GM23338 (cell line): ENCODE measurements at regions not wholly inside any gene's neighbourhood (a gene's known extent, or its start where the extent isn't known, plus 50 kb on each side); places are given as distances from the start of the nearest gene placed in this dataset.

Experiments used
- ATAC-seq: fragments of 200-7000 bp; cut with Tn5 transposase; 3 replicates; pipeline ENCODE4 v1.9.1; 2020
- DNase-seq: peaks from one replicate; pipeline ENCODE4 v3.0.0-alpha.2; 2015; ENCODE audit warnings: low spot score
- H2AFZ ChIP-seq: fragments of 200-600 bp; sonication (generic); 2 replicates; pipeline ENCODE4 v1.8.0; 2016; ENCODE audit warnings: antibody characterized with exemption, mild to moderate bottlenecking, moderate library complexity
- H3F3A ChIP-seq: fragments of 200-600 bp; sonication (generic); replicated peaks from 2 replicates; pipeline ENCODE4 v1.8.0; 2017; ENCODE audit warnings: antibody characterized with exemption, mixed run types, low read depth
- H3K27ac ChIP-seq: fragments of 200-600 bp; sonication (generic); 2 replicates; pipeline ENCODE4 v1.6.1; 2016; ENCODE audit warnings: low read depth
- H3K27me3 ChIP-seq: fragments of 200-600 bp; sonication (generic); 2 replicates; pipeline ENCODE4 v1.8.0; 2016; ENCODE audit warnings: mild to moderate bottlenecking, mixed run types, moderate library complexity; ENCODE audit not compliant: insufficient read depth
- H3K36me3 ChIP-seq: fragments of 200-600 bp; sonication (generic); 2 replicates; pipeline ENCODE4 v1.8.0; 2016; ENCODE audit warnings: mild to moderate bottlenecking; ENCODE audit not compliant: insufficient read depth
- H3K4me1 ChIP-seq: fragments of 200-600 bp; sonication (generic); 2 replicates; pipeline ENCODE4 v1.8.0; 2016; ENCODE audit warnings: mild to moderate bottlenecking, moderate library complexity; ENCODE audit not compliant: insufficient read depth
- H3K4me2 ChIP-seq: fragments of 200-600 bp; sonication (generic); 2 replicates; pipeline ENCODE4 v1.7.1; 2017; ENCODE audit warnings: mixed run types
- H3K4me3 ChIP-seq: fragments of 200-600 bp; sonication (generic); 2 replicates; pipeline ENCODE4 v1.6.1; 2016; ENCODE audit warnings: mixed run types
- H3K79me2 ChIP-seq: fragments of 200-600 bp; sonication (generic); replicated peaks from 2 replicates; pipeline ENCODE4 v1.8.0; 2017; ENCODE audit warnings: mild to moderate bottlenecking; ENCODE audit not compliant: insufficient read depth
- H3K9me2 ChIP-seq: fragments of 200-600 bp; sonication (generic); 2 replicates; pipeline ENCODE4 v1.8.0; 2017; ENCODE audit not compliant: insufficient read depth
- H4K20me1 ChIP-seq: fragments of 200-600 bp; sonication (generic); replicated peaks from 2 replicates; pipeline ENCODE4 v1.8.0; 2017; ENCODE audit warnings: mild to moderate bottlenecking; ENCODE audit not compliant: insufficient read depth
- H3K27ac Mint-ChIP-seq: 2 replicates; pipeline ENCODE4 v1.8.0; 2020; ENCODE audit warnings: inconsistent platforms, mild to moderate bottlenecking, moderate library complexity, mixed read lengths
- H3K27me3 Mint-ChIP-seq: 3 replicates; pipeline ENCODE4 v1.8.0; 2022; ENCODE audit warnings: low read depth, mild to moderate bottlenecking, moderate library complexity, mixed read lengths, inconsistent platforms; ENCODE audit not compliant: insufficient read depth, poor library complexity
- H3K36me3 Mint-ChIP-seq: 3 replicates; pipeline ENCODE4 v1.8.0; 2021; ENCODE audit warnings: low read depth, mild to moderate bottlenecking, inconsistent platforms, moderate library complexity, mixed read lengths
- H3K4me1 Mint-ChIP-seq: 3 replicates; pipeline ENCODE4 v1.8.0; 2020; ENCODE audit warnings: mild to moderate bottlenecking, inconsistent platforms, mixed read lengths
- H3K4me3 Mint-ChIP-seq: 3 replicates; pipeline ENCODE4 v1.8.0; 2021; ENCODE audit warnings: moderate library complexity, mild to moderate bottlenecking, inconsistent platforms, mixed read lengths
- H3K9me3 Mint-ChIP-seq: 3 replicates; pipeline ENCODE4 v1.8.0; 2020; ENCODE audit warnings: moderate library complexity, mild to moderate bottlenecking, inconsistent platforms, mixed read lengths
- CREB1 ChIP-seq: fragments of 250-450 bp; sonication (Bioruptor Pico); IDR thresholded peaks from 2 replicates; pipeline ENCODE4 v1.5.0; 2020; ENCODE audit warnings: low read depth, mild to moderate bottlenecking, moderate library complexity
- ETS1 ChIP-seq: IDR thresholded peaks from 2 replicates; pipeline ENCODE4 v1.6.1; 2016; ENCODE audit warnings: antibody characterized with exemption
- EZH2 ChIP-seq: fragments of 200-600 bp; sonication (generic); IDR thresholded peaks from one replicate; pipeline ENCODE4 v1.8.0; 2017; ENCODE audit warnings: antibody characterized with exemption, mild to moderate bottlenecking, low read depth; ENCODE audit not compliant: unreplicated experiment
- EZH2phosphoT487 ChIP-seq: fragments of 200-600 bp; sonication (generic); IDR thresholded peaks from one replicate; pipeline ENCODE4 v1.8.1; 2018; ENCODE audit warnings: antibody characterized with exemption; ENCODE audit not compliant: unreplicated experiment
- JUNB ChIP-seq: IDR thresholded peaks from one replicate; pipeline ENCODE4 v1.6.1; 2016; ENCODE audit warnings: antibody characterized with exemption; ENCODE audit not compliant: unreplicated experiment
- NANOG ChIP-seq: IDR thresholded peaks from 2 replicates; pipeline ENCODE4 v1.6.1; 2016; ENCODE audit warnings: antibody characterized with exemption, borderline replicate concordance
- POLR2AphosphoS5 ChIP-seq: IDR thresholded peaks from 2 replicates; pipeline ENCODE4 v1.6.1; 2016; ENCODE audit warnings: antibody characterized with exemption, low read depth
- REST ChIP-seq: IDR thresholded peaks from one replicate; pipeline ENCODE4 v1.6.1; 2018; ENCODE audit warnings: antibody characterized with exemption; ENCODE audit not compliant: unreplicated experiment
- STAT1 ChIP-seq: IDR thresholded peaks from one replicate; pipeline ENCODE4 v1.6.1; 2016; ENCODE audit warnings: antibody characterized with exemption; ENCODE audit not compliant: unreplicated experiment
- ZNF114 ChIP-seq: fragments of 250-450 bp; sonication (Bioruptor Pico); IDR thresholded peaks from 2 replicates; pipeline ENCODE4 v1.5.0; 2020; ENCODE audit warnings: mild to moderate bottlenecking, moderate library complexity
- ZNF331 ChIP-seq: fragments of 250-450 bp; sonication (Bioruptor Pico); IDR thresholded peaks from 2 replicates; pipeline ENCODE4 v1.5.0; 2020; ENCODE audit warnings: low read depth, mild to moderate bottlenecking, moderate library complexity
- ZNF462 ChIP-seq: fragments of 250-450 bp; sonication (Bioruptor Pico); IDR thresholded peaks from 2 replicates; pipeline ENCODE4 v1.5.0; 2020; ENCODE audit warnings: mild to moderate bottlenecking, moderate library complexity
- TF ChIP-seq, protein P1 (sequence below), 2 experiments: fragments of 200-600 bp in 1 of 2; sonication (generic) in 1 of 2; conservative IDR thresholded peaks; 2 replicates each; pipeline versions ENCODE4 v1.5.1 to v1.6.1; 2016 to 2017; ENCODE audit warnings: antibody characterized with exemption in 2 of 2, low read depth in 2 of 2, mild to moderate bottlenecking in 2 of 2, moderate library complexity in 1 of 2

GRCh38 chr1:218874313-218874712 is 299.4 kb upstream of the LYPLAL1 start:
- ATAC-seq: no peak
- no peak overlapping the region for H3K27ac Mint-ChIP-seq

More at GRCh38 chr1:218874313-218874712, 299.4 kb upstream of the LYPLAL1 start:
- H3K4me3 ChIP-seq: no peak overlapping the region
- Mint-ChIP-seq H3K36me3 (no peaks in the 10 kb centered on the region), H3K4me1 (peaks cover 6% of the 10 kb centered on the region; the same call in 2 of the 3 replicates), H3K9me3 (no peaks in the 10 kb centered on the region), H3K27me3 (peaks cover 5% of the 10 kb centered on the region), H3K4me3 (no peak overlapping the region)
- TF ChIP-seq REST (no peak), ZNF462 (CRISPR knock-in tag) (no peak), NANOG (no peak), POLR2AphosphoS5 (no peak), ZNF331 (CRISPR knock-in tag) (no peak), EZH2phosphoT487 (no peak), ZNF114 (CRISPR knock-in tag) (no peak), CREB1 (CRISPR knock-in tag) (no peak), JUNB (no peak), STAT1 (no peak), EZH2 (no peak), ETS1 (no peak)
- TF ChIP-seq, protein P1, sequence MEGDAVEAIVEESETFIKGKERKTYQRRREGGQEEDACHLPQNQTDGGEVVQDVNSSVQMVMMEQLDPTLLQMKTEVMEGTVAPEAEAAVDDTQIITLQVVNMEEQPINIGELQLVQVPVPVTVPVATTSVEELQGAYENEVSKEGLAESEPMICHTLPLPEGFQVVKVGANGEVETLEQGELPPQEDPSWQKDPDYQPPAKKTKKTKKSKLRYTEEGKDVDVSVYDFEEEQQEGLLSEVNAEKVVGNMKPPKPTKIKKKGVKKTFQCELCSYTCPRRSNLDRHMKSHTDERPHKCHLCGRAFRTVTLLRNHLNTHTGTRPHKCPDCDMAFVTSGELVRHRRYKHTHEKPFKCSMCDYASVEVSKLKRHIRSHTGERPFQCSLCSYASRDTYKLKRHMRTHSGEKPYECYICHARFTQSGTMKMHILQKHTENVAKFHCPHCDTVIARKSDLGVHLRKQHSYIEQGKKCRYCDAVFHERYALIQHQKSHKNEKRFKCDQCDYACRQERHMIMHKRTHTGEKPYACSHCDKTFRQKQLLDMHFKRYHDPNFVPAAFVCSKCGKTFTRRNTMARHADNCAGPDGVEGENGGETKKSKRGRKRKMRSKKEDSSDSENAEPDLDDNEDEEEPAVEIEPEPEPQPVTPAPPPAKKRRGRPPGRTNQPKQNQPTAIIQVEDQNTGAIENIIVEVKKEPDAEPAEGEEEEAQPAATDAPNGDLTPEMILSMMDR (conservative IDR thresholded peaks at IDR 0.05; ENCODE audit: low read depth in 2 of 2): no peak
- H4K20me1 ChIP-seq: no peaks in the 10 kb centered on the region
- no peak overlapping the region for H3K27ac ChIP-seq
- no peaks in the 10 kb centered on the region for H3K9me2 ChIP-seq
- no peaks in the 10 kb centered on the region for H3K4me1 ChIP-seq
- H3K36me3 ChIP-seq: no peaks in the 10 kb centered on the region
- DNase-seq: no peak
- no peak overlapping the region for H2AFZ ChIP-seq
- H3K79me2 ChIP-seq: no peaks in the 10 kb centered on the region
- H3K27me3 ChIP-seq: no peaks in the 10 kb centered on the region
- no peak overlapping the region for H3K4me2 ChIP-seq
- no peaks in the 10 kb centered on the region for H3F3A ChIP-seq
